GM19023 (cell line): ENCODE measurements at regions not wholly inside any gene's neighbourhood (a gene's known extent, or its start where the extent isn't known, plus 50 kb on each side); places are given as distances from the start of the nearest gene placed in this dataset.

Experiments
- ATAC-seq: cut with Tn5 transposase; IDR thresholded peaks from one replicate; pipeline ENCODE4 v1.9.1; 2021; ENCODE audit warnings: mild to moderate bottlenecking, moderate library complexity; ENCODE audit not compliant: unreplicated experiment

- no peak for ATAC-seq
Measured at GRCh38 chr13:109533350-109533749, 253.0 kb downstream of the IRS2 start.

GRCh38 chr13:109529964-109530363, 256.4 kb downstream of the IRS2 start:
- ATAC-seq, result no peak

GRCh38 chr13:109521719-109522118, 264.7 kb downstream of the IRS2 start:
- ATAC-seq, result no peak

GRCh38 chr13:109517517-109517916, 268.9 kb downstream of the IRS2 start:
- ATAC-seq, result no peak

- no peak for ATAC-seq
Measured at GRCh38 chr13:109516186-109516585, 270.2 kb downstream of the IRS2 start.

- no peak for ATAC-seq
Measured at GRCh38 chr13:109510013-109510412, 276.4 kb downstream of the IRS2 start.

- no peak for ATAC-seq
Measured at GRCh38 chr13:109509154-109509900, 277.1 kb downstream of the IRS2 start.

- ATAC-seq, result no peak
Measured at GRCh38 chr13:109500146-109500773, 286.1 kb downstream of the IRS2 start.

- no peak for ATAC-seq
Measured at GRCh38 chr13:109497917-109498316, 288.5 kb downstream of the IRS2 start.

- ATAC-seq, result no peak
Measured at GRCh38 chr13:109496216-109496615, 290.2 kb downstream of the IRS2 start.

GRCh38 chr13:109494925-109495369, 291.4 kb downstream of the IRS2 start:
- ATAC-seq, result no peak

GRCh38 chr13:109485136-109485794, 301.1 kb downstream of the IRS2 start:
- ATAC-seq, result no peak

- no peak for ATAC-seq
Measured at GRCh38 chr13:109483284-109483683, 303.1 kb downstream of the IRS2 start.

GRCh38 chr13:109481040-109481439, 305.3 kb downstream of the IRS2 start:
- ATAC-seq, result no peak

- ATAC-seq, result no peak
Measured at GRCh38 chr13:109480011-109480955, 306.1 kb downstream of the IRS2 start.

- no peak for ATAC-seq
Measured at GRCh38 chr13:109479534-109479933, 306.8 kb downstream of the IRS2 start.

GRCh38 chr13:109476001-109476400, 310.4 kb downstream of the IRS2 start:
- ATAC-seq, result no peak

GRCh38 chr13:109468123-109468522, 318.3 kb downstream of the IRS2 start:
- no peak for ATAC-seq

GRCh38 chr13:109465148-109465547, 321.2 kb downstream of the IRS2 start:
- no peak for ATAC-seq

GRCh38 chr13:109454167-109454917, 332.0 kb downstream of the IRS2 start:
- ATAC-seq, result no peak
